OCI-LY1 (cell line): ENCODE measurements at regions not wholly inside any gene's neighbourhood (a gene's known extent, or its start where the extent isn't known, plus 50 kb on each side); places are given as distances from the start of the nearest gene placed in this dataset.

Source experiments
- CTCF ChIP-seq: fragments of 200-600 bp; sonication (generic), shearing (Covaris generic); IDR thresholded peaks from 2 replicates; pipeline ENCODE4 v1.5.1; 2017; ENCODE audit warnings: mild to moderate bottlenecking, antibody characterized with exemption, low read length, moderate library complexity, mixed read lengths
- EZH2 ChIP-seq: fragments of 200-600 bp; sonication (generic), shearing (Covaris generic); IDR thresholded peaks from 2 replicates; pipeline ENCODE4 v1.8.0; 2017; ENCODE audit warnings: borderline replicate concordance, mixed run types, mild to moderate bottlenecking, antibody characterized with exemption, low read length, moderate library complexity, mixed read lengths

GRCh38 chr11:91912322-91912721 lies 312.3 kb upstream of the FAT3 start:
- TF ChIP-seq CTCF (no peak), EZH2 (no peak)
